Mesendoderm (in vitro differentiated cells): ENCODE measurements at regions not wholly inside any gene's neighbourhood (a gene's known extent, or its start where the extent isn't known, plus 50 kb on each side); places are given as distances from the start of the nearest gene placed in this dataset.
"Not testable (repeated sequence)": the region's sequence is repeated elsewhere in the genome, so short reads cannot be mapped to it uniquely, and the experiment has no call there.

ENCODE experiments used
- DNase-seq: peaks from one replicate; pipeline ENCODE4 v3.0.0; 2013
- H2AK5ac ChIP-seq: 2 replicates; pipeline ENCODE4 v1.6.1; 2013; ENCODE audit warnings: low read length, inconsistent platforms
- H2BK120ac ChIP-seq: 2 replicates; pipeline ENCODE4 v1.6.1; 2013; ENCODE audit warnings: low read depth, mild to moderate bottlenecking, low read length, moderate library complexity, mixed read lengths
- H2BK15ac ChIP-seq: replicated peaks from 2 replicates; pipeline ENCODE4 v1.6.1; 2013; ENCODE audit warnings: low read depth, mild to moderate bottlenecking, moderate library complexity
- H2BK5ac ChIP-seq: 2 replicates; pipeline ENCODE4 v1.6.1; 2013; ENCODE audit warnings: low read length, inconsistent platforms
- H3K18ac ChIP-seq: 2 replicates; pipeline ENCODE4 v1.6.1; 2013; ENCODE audit warnings: mild to moderate bottlenecking, low read length, mixed read lengths
- H3K23ac ChIP-seq: one replicate; pipeline ENCODE4 v1.6.1; 2013; ENCODE audit warnings: low read length
- H3K27ac ChIP-seq: 2 replicates; pipeline ENCODE4 v1.5.1; 2013; ENCODE audit warnings: low read depth, mild to moderate bottlenecking, inconsistent platforms, low read length, moderate library complexity
- H3K27me3 ChIP-seq: 2 replicates; pipeline ENCODE4 v1.6.1; 2013; ENCODE audit warnings: low read length, control low read depth, mild to moderate bottlenecking, inconsistent platforms; ENCODE audit not compliant: insufficient read depth, poor library complexity
- H3K36me3 ChIP-seq: 2 replicates; pipeline ENCODE4 v1.6.1; 2013; ENCODE audit warnings: low read length, inconsistent platforms; ENCODE audit not compliant: control insufficient read depth, insufficient read depth
- H3K4ac ChIP-seq: one replicate; pipeline ENCODE4 v1.6.1; 2013; ENCODE audit warnings: low read depth, mild to moderate bottlenecking, low read length, moderate library complexity
- H3K4me1 ChIP-seq: 2 replicates; pipeline ENCODE4 v1.6.1; 2013; ENCODE audit warnings: low read depth, low read length, inconsistent platforms; ENCODE audit not compliant: control insufficient read depth
- H3K4me2 ChIP-seq: 2 replicates; pipeline ENCODE4 v1.6.1; 2013; ENCODE audit warnings: low read length
- H3K4me3 ChIP-seq: 2 replicates; pipeline ENCODE4 v1.5.1; 2013; ENCODE audit warnings: mild to moderate bottlenecking, low read length
- H3K56ac ChIP-seq: one replicate; pipeline ENCODE4 v1.6.1; 2013; ENCODE audit warnings: low read length
- H3K79me1 ChIP-seq: 2 replicates; pipeline ENCODE4 v1.6.1; 2013; ENCODE audit warnings: low read length, inconsistent platforms
- H3K79me2 ChIP-seq: 2 replicates; pipeline ENCODE4 v1.6.1; 2013; ENCODE audit warnings: mild to moderate bottlenecking, low read length; ENCODE audit not compliant: control insufficient read depth, insufficient read depth
- H3K9ac ChIP-seq: 2 replicates; pipeline ENCODE4 v1.6.1; 2013; ENCODE audit warnings: low read length, inconsistent platforms
- H4K5ac ChIP-seq: one replicate; pipeline ENCODE4 v1.6.1; 2013; ENCODE audit warnings: low read length
- H4K8ac ChIP-seq: one replicate; pipeline ENCODE4 v1.6.1; 2013; ENCODE audit warnings: low read depth, mild to moderate bottlenecking, control low read depth, low read length, moderate library complexity
- whole genome bisulfite sequencing: extraction: QIAGEN DNeasy Blood & Tissue Kit; methylation state at CpG from one replicate; pipeline ENCODE4 v1.1.7; 2013; ENCODE audit warnings: low lambda C conversion rate, missing lambda C conversion rate; ENCODE audit not compliant: insufficient coverage; ENCODE audit errors: extremely low coverage; 5-methylcytosine and 5-hydroxymethylcytosine counted together

DNA sequence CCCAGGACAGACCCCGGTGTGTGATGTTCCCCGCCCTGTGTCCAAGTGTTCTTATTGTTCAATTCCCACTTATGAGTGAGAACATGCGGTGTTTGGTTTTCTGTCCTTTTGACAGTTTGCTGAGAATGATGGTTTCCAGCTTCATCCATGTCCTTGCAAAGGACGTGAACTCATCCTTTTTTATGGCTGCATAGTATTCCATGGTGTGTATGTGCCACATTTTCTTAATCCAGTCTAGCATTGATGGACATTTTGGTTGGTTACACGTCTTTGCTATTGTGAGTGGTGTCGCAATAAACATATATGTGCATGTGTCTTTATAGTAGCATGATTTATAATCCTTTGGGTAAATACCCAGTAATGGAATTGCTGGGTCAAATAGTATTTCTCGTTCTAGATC is 334.5 kb downstream of the GLUD2 start:
- not testable (repeated sequence) for H3K4me3 ChIP-seq, H3K4me1 ChIP-seq, H2BK120ac ChIP-seq, H3K4ac ChIP-seq, H2AK5ac ChIP-seq, H3K27me3 ChIP-seq, H3K79me1 ChIP-seq, H3K18ac ChIP-seq, H2BK15ac ChIP-seq, H4K5ac ChIP-seq, DNase-seq, H3K27ac ChIP-seq, H3K23ac ChIP-seq, H3K79me2 ChIP-seq, H3K56ac ChIP-seq, H3K36me3 ChIP-seq, H4K8ac ChIP-seq, H3K9ac ChIP-seq, H2BK5ac ChIP-seq, H3K4me2 ChIP-seq
- no CpG with 5 or more reads among the region's 7 CpGs for WGBS

DNA sequence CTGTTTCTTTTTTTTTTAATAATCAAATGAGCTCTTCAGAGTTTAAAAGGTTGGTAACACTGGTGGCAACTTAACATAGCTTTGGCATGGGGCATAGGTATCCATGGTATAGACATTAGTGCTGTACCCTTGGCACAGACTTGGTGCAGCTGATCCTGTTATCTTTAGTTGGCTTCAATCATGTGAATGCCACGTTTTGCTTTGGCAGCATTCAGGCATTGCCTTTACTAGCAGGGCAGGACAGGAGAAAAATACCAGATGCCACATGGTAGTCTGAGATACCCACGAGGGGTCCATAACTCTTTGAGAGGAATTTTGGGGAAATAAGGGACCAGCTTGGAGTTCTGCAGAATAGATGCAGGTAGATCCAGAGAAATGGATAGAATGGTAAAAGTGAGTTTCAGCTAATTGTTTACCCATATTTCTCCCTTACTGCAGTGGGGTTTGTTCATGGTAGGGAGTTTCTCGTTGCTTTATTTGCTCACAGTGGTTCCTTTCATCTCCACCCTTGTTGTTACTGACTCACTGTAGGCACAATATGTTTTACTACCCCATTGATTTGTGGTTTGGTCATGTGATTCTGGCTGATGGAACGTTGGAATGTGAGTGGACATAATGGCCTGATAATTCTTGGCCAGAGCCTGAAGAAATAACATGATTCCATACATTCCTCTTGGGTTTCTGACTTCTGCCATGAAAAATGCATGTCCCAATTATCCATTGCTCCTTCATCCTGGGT is 342.7 kb downstream of the GLUD2 start:
- no peak for DNase-seq
- Histone ChIP-seq H4K5ac (no peak overlapping the region), H3K4ac (no peak overlapping the region), H3K56ac (no peak overlapping the region), H3K18ac (no peak overlapping the region), H2BK15ac (no peak overlapping the region), H3K27ac (no peak overlapping the region), H3K9ac (no peak overlapping the region), H3K4me3 (no peak overlapping the region), H3K4me1 (no peaks in the 10 kb centered on the region), H3K27me3 (no peaks in the 10 kb centered on the region), H3K23ac (no peak overlapping the region), H3K36me3 (no peaks in the 10 kb centered on the region), H3K4me2 (no peak overlapping the region), H3K79me1 (no peaks in the 10 kb centered on the region), H3K79me2 (no peaks in the 10 kb centered on the region), H4K8ac (no peak overlapping the region), H2BK120ac (no peak overlapping the region), H2BK5ac (no peak overlapping the region), H2AK5ac (no peak overlapping the region)
- no CpG with 5 or more reads among the region's 4 CpGs for WGBS

DNA sequence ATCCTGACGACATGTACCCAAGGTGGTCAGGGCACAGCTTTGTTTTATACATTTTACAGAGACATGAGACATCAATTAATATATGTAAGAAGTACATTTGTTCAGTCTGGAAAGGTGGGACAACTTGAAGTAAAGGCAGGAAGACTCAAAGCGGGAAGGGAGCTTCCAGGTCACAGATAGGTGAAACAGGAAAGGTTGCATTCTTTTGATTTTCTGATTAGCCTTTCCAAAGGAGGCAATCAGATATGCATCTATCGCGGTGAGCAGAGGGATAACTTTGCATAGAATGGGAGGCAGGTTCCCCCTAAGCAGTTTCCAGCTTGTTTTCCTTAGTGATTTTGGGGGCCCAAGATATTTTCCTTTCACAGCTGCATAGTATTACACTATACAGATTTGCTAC is 358.4 kb downstream of the GLUD2 start:
- DNase-seq, result peak; percentile 72
- H3K23ac ChIP-seq, result no peak overlapping the region
- no peaks in the 10 kb centered on the region for H3K4me1 ChIP-seq
- no peak overlapping the region for H2BK5ac ChIP-seq
- no peak overlapping the region for H2BK120ac ChIP-seq
- no peak overlapping the region for H4K5ac ChIP-seq
- no peak overlapping the region for H3K4ac ChIP-seq
- no peak overlapping the region for H2BK15ac ChIP-seq
- no peak overlapping the region for H4K8ac ChIP-seq
- H3K18ac ChIP-seq, result no peak overlapping the region
- no CpG with 5 or more reads among the region's 4 CpGs for WGBS
- H3K36me3 ChIP-seq, result no peaks in the 10 kb centered on the region
- H3K56ac ChIP-seq, result no peak overlapping the region
- no peaks in the 10 kb centered on the region for H3K27me3 ChIP-seq
- no peak overlapping the region for H3K9ac ChIP-seq
- H3K4me2 ChIP-seq, result no peak overlapping the region
- no peak overlapping the region for H3K27ac ChIP-seq
- no peaks in the 10 kb centered on the region for H3K79me1 ChIP-seq
- H3K4me3 ChIP-seq, result no peak overlapping the region
- no peaks in the 10 kb centered on the region for H3K79me2 ChIP-seq
- no peak overlapping the region for H2AK5ac ChIP-seq

DNA sequence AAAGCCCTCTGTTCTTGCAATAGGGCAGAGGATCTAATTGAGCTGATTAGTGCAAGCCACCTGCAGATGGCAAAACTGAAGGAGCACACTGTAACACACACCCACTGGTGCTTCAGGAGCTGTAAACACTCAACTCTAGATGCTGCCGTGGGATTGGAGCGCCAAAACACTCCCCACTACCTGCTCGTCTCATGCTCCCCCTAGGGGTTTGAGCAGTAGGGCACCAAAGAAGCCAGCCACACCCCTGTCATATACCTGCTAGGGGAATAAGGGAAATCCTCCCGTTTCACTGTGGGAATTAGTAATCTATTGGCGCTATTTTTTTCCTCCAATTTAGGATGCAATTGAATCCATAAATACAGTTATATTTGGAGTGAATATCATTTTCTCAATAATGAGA is 360.2 kb downstream of the GLUD2 start:
- no peak overlapping the region for H2AK5ac ChIP-seq
- no peak overlapping the region for H3K27ac ChIP-seq
- no peak overlapping the region for H3K9ac ChIP-seq
- WGBS, result no CpG with 5 or more reads among the region's 5 CpGs
- H4K8ac ChIP-seq, result no peak overlapping the region
- H3K4ac ChIP-seq, result no peak overlapping the region
- H4K5ac ChIP-seq, result no peak overlapping the region
- no peak overlapping the region for H3K18ac ChIP-seq
- no peak overlapping the region for H2BK120ac ChIP-seq
- no peak overlapping the region for H3K4me3 ChIP-seq
- no peak overlapping the region for H2BK5ac ChIP-seq
- no peak overlapping the region for H3K23ac ChIP-seq
- H3K56ac ChIP-seq, result no peak overlapping the region
- H3K79me2 ChIP-seq, result no peaks in the 10 kb centered on the region
- H3K36me3 ChIP-seq, result no peaks in the 10 kb centered on the region
- H3K4me2 ChIP-seq, result no peak overlapping the region
- H2BK15ac ChIP-seq, result no peak overlapping the region
- H3K27me3 ChIP-seq, result no peaks in the 10 kb centered on the region
- H3K4me1 ChIP-seq, result no peaks in the 10 kb centered on the region
- H3K79me1 ChIP-seq, result no peaks in the 10 kb centered on the region
- peak; percentile 11 for DNase-seq

DNA sequence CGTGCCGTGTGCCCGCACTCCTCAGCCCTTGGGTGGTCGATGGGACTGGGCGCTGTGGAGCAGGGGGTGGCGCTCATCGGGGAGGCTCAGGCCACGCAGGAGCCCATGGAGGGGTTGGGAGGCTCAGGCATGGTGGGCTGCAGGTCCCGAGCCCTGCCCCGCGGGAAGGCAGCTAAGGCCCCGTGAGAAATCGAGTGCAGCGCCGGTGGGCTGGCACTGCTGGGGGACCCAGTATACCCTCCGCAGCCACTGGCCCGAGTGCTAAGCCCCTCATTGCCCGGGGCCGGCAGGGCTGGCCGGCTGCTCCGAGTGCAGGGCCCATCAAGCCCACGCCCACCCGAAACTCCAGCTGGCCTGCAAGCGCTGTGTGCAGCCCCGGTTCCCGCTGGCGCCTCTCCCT is 384.1 kb downstream of the GLUD2 start:
- not testable (repeated sequence) for H3K9ac ChIP-seq, H4K5ac ChIP-seq, H3K27me3 ChIP-seq, H3K27ac ChIP-seq, H3K4me3 ChIP-seq, H3K79me1 ChIP-seq, H3K79me2 ChIP-seq, H3K56ac ChIP-seq, H2BK15ac ChIP-seq, H3K18ac ChIP-seq, H3K4ac ChIP-seq, H2AK5ac ChIP-seq, H2BK5ac ChIP-seq, H4K8ac ChIP-seq, DNase-seq, H3K36me3 ChIP-seq, H3K4me1 ChIP-seq, H3K4me2 ChIP-seq, H2BK120ac ChIP-seq, H3K23ac ChIP-seq
- no CpG with 5 or more reads among the region's 27 CpGs for WGBS

DNA sequence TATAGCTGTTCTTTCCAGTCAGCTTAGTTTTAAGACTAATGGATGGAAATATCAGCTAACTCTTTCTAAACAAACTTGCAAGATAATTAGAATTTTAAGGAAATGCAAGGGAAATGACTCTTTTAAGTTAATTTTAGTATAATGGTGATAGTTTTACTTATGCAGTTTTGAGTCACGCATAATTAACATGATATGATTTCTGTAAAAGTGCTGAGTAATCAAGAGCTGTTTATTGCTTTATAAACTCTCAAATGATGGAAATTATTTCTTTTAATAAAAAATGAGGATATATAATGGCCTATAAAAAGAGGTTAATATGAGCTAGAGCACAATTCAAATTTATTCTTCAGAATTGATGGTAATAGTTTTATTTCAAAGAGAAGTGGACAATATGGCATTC is 385.9 kb downstream of the GLUD2 start:
- Histone ChIP-seq H3K4me3 (no peak overlapping the region), H3K79me2 (no peaks in the 10 kb centered on the region), H3K27me3 (no peaks in the 10 kb centered on the region), H4K5ac (no peak overlapping the region), H2BK120ac (no peak overlapping the region), H3K18ac (no peak overlapping the region), H2BK15ac (no peak overlapping the region), H3K56ac (no peak overlapping the region), H3K27ac (no peak overlapping the region), H2BK5ac (no peak overlapping the region), H3K9ac (no peak overlapping the region), H3K4me1 (no peaks in the 10 kb centered on the region), H4K8ac (no peak overlapping the region), H3K23ac (no peak overlapping the region), H3K4ac (no peak overlapping the region), H2AK5ac (no peak overlapping the region), H3K36me3 (no peaks in the 10 kb centered on the region), H3K4me2 (no peak overlapping the region), H3K79me1 (no peaks in the 10 kb centered on the region)
- DNase-seq, result no peak
- WGBS, result no CpG with 5 or more reads among the region's 1 CpG
